Hepatocyte (in vitro differentiated cells): ENCODE measurements at regions not wholly inside any gene's neighbourhood (a gene's known extent, or its start where the extent isn't known, plus 50 kb on each side); places are given as distances from the start of the nearest gene placed in this dataset.
"Not testable (repeated sequence)": the region's sequence is repeated elsewhere in the genome, so short reads cannot be mapped to it uniquely, and the experiment has no call there.

ENCODE experiments used
- DNase-seq: peaks from one replicate; pipeline ENCODE4 v3.0.0-alpha.2; 2016; ENCODE audit warnings: low spot score
- H2AFZ ChIP-seq: fragments of 200-600 bp; sonication (generic); 2 replicates; pipeline ENCODE4 v1.6.0; 2016; ENCODE audit warnings: antibody characterized with exemption, mild to moderate bottlenecking
- H3K27ac ChIP-seq: fragments of 200-600 bp; sonication (generic); 2 replicates; pipeline ENCODE4 v1.5.1; 2016; ENCODE audit warnings: mild to moderate bottlenecking
- H3K27me3 ChIP-seq: fragments of 200-600 bp; sonication (generic); 2 replicates; pipeline ENCODE4 v1.6.1; 2016
- H3K36me3 ChIP-seq: fragments of 200-600 bp; sonication (generic); replicated peaks from 2 replicates; pipeline ENCODE4 v1.5.1; 2016; ENCODE audit warnings: low read depth; ENCODE audit not compliant: insufficient read depth
- H3K4me1 ChIP-seq: fragments of 200-600 bp; sonication (generic); 2 replicates; pipeline ENCODE4 v1.5.1; 2016; ENCODE audit warnings: mild to moderate bottlenecking, moderate library complexity; ENCODE audit not compliant: insufficient read depth
- H3K4me2 ChIP-seq: fragments of 200-600 bp; sonication (generic); 2 replicates; pipeline ENCODE4 v1.6.0; 2016
- H3K4me3 ChIP-seq: fragments of 200-600 bp; sonication (generic); 2 replicates; pipeline ENCODE4 v1.5.1; 2016; ENCODE audit warnings: mild to moderate bottlenecking
- H3K79me2 ChIP-seq: fragments of 200-600 bp; sonication (generic); 2 replicates; pipeline ENCODE4 v1.6.0; 2017; ENCODE audit warnings: mild to moderate bottlenecking
- H3K9me2 ChIP-seq: fragments of 200-600 bp; sonication (generic); replicated peaks from 2 replicates; pipeline ENCODE4 v1.6.0; 2017; ENCODE audit warnings: mild to moderate bottlenecking; ENCODE audit not compliant: insufficient read depth
- H3K9me3 ChIP-seq: fragments of 200-600 bp; sonication (generic); 2 replicates; pipeline ENCODE4 v1.5.1; 2016; ENCODE audit warnings: low read depth, mild to moderate bottlenecking
- H4K20me1 ChIP-seq: fragments of 200-600 bp; sonication (generic); 2 replicates; pipeline ENCODE4 v1.6.0; 2016; ENCODE audit warnings: mild to moderate bottlenecking; ENCODE audit not compliant: insufficient read depth, poor library complexity, severe bottlenecking
- CTCF ChIP-seq: fragments of 200-600 bp; sonication (generic); IDR thresholded peaks from 2 replicates; pipeline ENCODE4 v1.5.1; 2016; ENCODE audit warnings: antibody characterized with exemption, mild to moderate bottlenecking; ENCODE audit not compliant: poor library complexity
- EZH2 ChIP-seq: fragments of 200-600 bp; sonication (generic); IDR thresholded peaks from 2 replicates; pipeline ENCODE4 v1.6.1; 2016; ENCODE audit warnings: antibody characterized with exemption, mild to moderate bottlenecking, borderline replicate concordance
- EZH2phosphoT487 ChIP-seq: fragments of 200-600 bp; sonication (generic); IDR thresholded peaks from one replicate; pipeline ENCODE4 v1.6.1; 2018; ENCODE audit warnings: antibody characterized with exemption, mild to moderate bottlenecking, low read depth, moderate library complexity; ENCODE audit not compliant: unreplicated experiment, severe bottlenecking
- WGBS: methylation state at CpG from one replicate; pipeline ENCODE4 v1.1.6; 2016; ENCODE audit warnings: low lambda C conversion rate; ENCODE audit errors: missing lambda C conversion rate; 5-methylcytosine and 5-hydroxymethylcytosine counted together

GRCh38 chr11:16584569-16584968, 153.9 kb upstream of the C11orf58 start:
- DNase-seq, result no peak
- Histone ChIP-seq H3K27ac (no peak overlapping the region), H2AFZ (no peak overlapping the region), H3K4me1 (no peaks in the 10 kb centered on the region), H4K20me1 (no peaks in the 10 kb centered on the region), H3K4me3 (no peak overlapping the region), H3K9me2 (no peaks in the 10 kb centered on the region), H3K9me3 (no peaks in the 10 kb centered on the region), H3K36me3 (no peaks in the 10 kb centered on the region), H3K27me3 (no peaks in the 10 kb centered on the region), H3K4me2 (no peak overlapping the region), H3K79me2 (peaks cover 27% of the 10 kb centered on the region)
- no peak for TF ChIP-seq EZH2
- no peak for TF ChIP-seq EZH2phosphoT487
- no peak for TF ChIP-seq CTCF
- WGBS, result 87% methylated on average over 2 of the region's 2 CpGs

GRCh38 chr11:16581078-16581477, 157.4 kb upstream of the C11orf58 start:
- not testable (repeated sequence) for H4K20me1 ChIP-seq, H3K27ac ChIP-seq, DNase-seq, H3K4me3 ChIP-seq, H2AFZ ChIP-seq, H3K4me2 ChIP-seq, H3K9me3 ChIP-seq, H3K9me2 ChIP-seq, H3K4me1 ChIP-seq, H3K36me3 ChIP-seq, H3K27me3 ChIP-seq
- peaks cover 30% of the 10 kb centered on the region for H3K79me2 ChIP-seq
- WGBS, result 100% methylated on average over 1 of the region's 1 CpG

- no peak for DNase-seq
- H3K27ac ChIP-seq, result no peak overlapping the region
- H3K79me2 ChIP-seq, result peaks cover 29% of the 10 kb centered on the region
- TF ChIP-seq EZH2phosphoT487 (no peak), EZH2 (no peak), CTCF (no peak)
- H3K9me3 ChIP-seq, result no peaks in the 10 kb centered on the region
- H3K27me3 ChIP-seq, result no peaks in the 10 kb centered on the region
- no peak overlapping the region for H3K4me2 ChIP-seq
- H3K4me1 ChIP-seq, result no peaks in the 10 kb centered on the region
- H3K9me2 ChIP-seq, result no peaks in the 10 kb centered on the region
- H3K4me3 ChIP-seq, result no peak overlapping the region
- no peaks in the 10 kb centered on the region for H4K20me1 ChIP-seq
- WGBS, result 90% methylated on average over 1 of the region's 1 CpG
- H3K36me3 ChIP-seq, result no peaks in the 10 kb centered on the region
- no peak overlapping the region for H2AFZ ChIP-seq
Measured at GRCh38 chr11:16577490-16577889, 161.0 kb upstream of the C11orf58 start.

- not testable (repeated sequence) for H3K9me3 ChIP-seq, DNase-seq
- WGBS, result 100% methylated on average over 2 of the region's 2 CpGs
Measured at GRCh38 chr11:16574889-16575288, 163.6 kb upstream of the C11orf58 start.

GRCh38 chr11:16572945-16573344, 165.5 kb upstream of the C11orf58 start:
- no peaks in the 10 kb centered on the region for H3K27me3 ChIP-seq
- H3K4me2 ChIP-seq, result no peak overlapping the region
- H3K9me2 ChIP-seq, result no peaks in the 10 kb centered on the region
- no peaks in the 10 kb centered on the region for H3K36me3 ChIP-seq
- no peaks in the 10 kb centered on the region for H3K4me1 ChIP-seq
- no peaks in the 10 kb centered on the region for H3K9me3 ChIP-seq
- no peaks in the 10 kb centered on the region for H4K20me1 ChIP-seq
- TF ChIP-seq EZH2, result no peak
- no peak for TF ChIP-seq EZH2phosphoT487
- TF ChIP-seq CTCF, result no peak
- H3K79me2 ChIP-seq, result peaks cover 20% of the 10 kb centered on the region
- H2AFZ ChIP-seq, result no peak overlapping the region
- DNase-seq, result no peak
- no peak overlapping the region for H3K27ac ChIP-seq
- H3K4me3 ChIP-seq, result no peak overlapping the region

More at GRCh38 chr11:16574889-16575288, 163.6 kb upstream of the C11orf58 start:
- not testable (repeated sequence) for H4K20me1 ChIP-seq, H3K9me2 ChIP-seq, H3K4me2 ChIP-seq, H3K27ac ChIP-seq, H2AFZ ChIP-seq, H3K27me3 ChIP-seq, H3K36me3 ChIP-seq, H3K4me1 ChIP-seq, H3K4me3 ChIP-seq
- H3K79me2 ChIP-seq, result peaks cover 25% of the 10 kb centered on the region
